Activated T-cell treated with anti-CD3 and anti-CD28 coated beads for 24 hours (primary cell): ENCODE measurements at regions not wholly inside any gene's neighbourhood (a gene's known extent, or its start where the extent isn't known, plus 50 kb on each side); places are given as distances from the start of the nearest gene placed in this dataset.
"Not testable (repeated sequence)": the region's sequence is repeated elsewhere in the genome, so short reads cannot be mapped to it uniquely, and the experiment has no call there.

Source experiments
- DNase-seq: peaks from one replicate; pipeline ENCODE4 v3.0.0-alpha.2; 2020; ENCODE audit warnings: low read depth

- DNase-seq = not testable (repeated sequence)
Measured at GRCh38 chr5:1588071-1588694, 64.4 kb upstream of the LPCAT1 start.

- not testable (repeated sequence) for DNase-seq
Measured at GRCh38 chr5:1583081-1583875, 59.5 kb upstream of the LPCAT1 start.

GRCh38 chr5:1579389-1579788 is 55.6 kb upstream of the LPCAT1 start:
- not testable (repeated sequence) for DNase-seq

GRCh38 chr5:1576851-1577250 is 53.1 kb upstream of the LPCAT1 start:
- DNase-seq = not testable (repeated sequence)

GRCh38 chr5:1575991-1576714 is 52.4 kb upstream of the LPCAT1 start:
- not testable (repeated sequence) for DNase-seq

- DNase-seq = not testable (repeated sequence)
Measured at GRCh38 chr5:1575491-1575890, 51.7 kb upstream of the LPCAT1 start.

- DNase-seq = not testable (repeated sequence)
Measured at GRCh38 chr5:1574023-1574318, 50.2 kb upstream of the LPCAT1 start.

GRCh38 chr5:1573217-1574022 is 49.7 kb upstream of the LPCAT1 start:
- DNase-seq = not testable (repeated sequence)
